IMR-90 (cell line): ENCODE measurements at regions not wholly inside any gene's neighbourhood (a gene's known extent, or its start where the extent isn't known, plus 50 kb on each side); places are given as distances from the start of the nearest gene placed in this dataset.

ENCODE experiments used
- CEBPB ChIP-seq: IDR thresholded peaks from 2 replicates; pipeline ENCODE4 v1.6.1; 2012; ENCODE audit warnings: low read depth, low read length, improper control_type of control experiment
- CTCF ChIP-seq: conservative IDR thresholded peaks from 2 replicates; pipeline ENCODE4 v1.5.1; 2012; ENCODE audit warnings: mild to moderate bottlenecking, low read depth, low read length, improper control_type of control experiment
- MXI1 ChIP-seq: IDR thresholded peaks from 2 replicates; pipeline ENCODE4 v1.6.1; 2012; ENCODE audit warnings: low read depth, mild to moderate bottlenecking, low read length, moderate library complexity, borderline replicate concordance
- POLR2A ChIP-seq: IDR thresholded peaks from 2 replicates; pipeline ENCODE4 v1.6.1; 2012; ENCODE audit warnings: mild to moderate bottlenecking, low read depth, low read length
- RAD21 ChIP-seq: IDR thresholded peaks from 2 replicates; pipeline ENCODE4 v1.6.1; 2012; ENCODE audit warnings: low read length, improper control_type of control experiment
- RCOR1 ChIP-seq: IDR thresholded peaks from 2 replicates; pipeline ENCODE4 v1.6.1; 2012; ENCODE audit warnings: mild to moderate bottlenecking, low read length, improper control_type of control experiment; ENCODE audit not compliant: insufficient replicate concordance
- USF2 ChIP-seq: fragments of 150-350 bp; IDR thresholded peaks from 2 replicates; pipeline ENCODE4 v1.6.1; 2017; ENCODE audit warnings: mild to moderate bottlenecking, antibody characterized with exemption, low read length, low read depth

DNA sequence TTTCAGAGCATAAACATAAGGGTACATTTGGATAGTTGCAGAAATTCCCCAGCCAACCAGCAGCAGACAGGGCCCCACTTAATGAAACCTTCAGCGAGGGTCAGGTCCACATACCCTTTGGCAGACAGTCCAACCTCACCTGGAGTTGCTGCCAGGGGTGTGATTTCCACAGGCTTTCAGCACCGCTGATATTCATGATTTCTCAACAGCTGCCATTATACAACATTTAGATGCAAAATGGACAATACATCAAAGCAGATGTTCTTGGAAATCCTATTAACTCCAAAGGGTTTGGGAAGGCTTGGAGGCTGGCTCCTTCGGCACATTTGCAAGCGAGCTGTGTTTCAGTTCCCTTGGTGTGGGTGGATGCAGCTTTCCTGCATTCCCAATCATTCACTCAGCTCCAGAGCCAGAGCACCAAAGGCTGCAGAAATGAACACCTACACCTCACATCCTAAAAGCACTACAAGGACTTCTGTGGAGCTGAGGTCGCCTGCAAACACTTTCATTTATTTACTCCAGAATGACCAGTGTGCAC lies 147.2 kb upstream of the VSTM2B start:
- no peak for TF ChIP-seq USF2
- no peak for TF ChIP-seq CTCF
- no peak for TF ChIP-seq RCOR1
- no peak for TF ChIP-seq POLR2A
- TF ChIP-seq CEBPB: no peak
- no peak for TF ChIP-seq MXI1
- no peak for TF ChIP-seq RAD21
